Liver (tissue), 2 donors: ENCODE measurements at regions not wholly inside any gene's neighbourhood (a gene's known extent, or its start where the extent isn't known, plus 50 kb on each side); places are given as distances from the start of the nearest gene placed in this dataset.

Source experiments
- CTCF ChIP-seq: fragments of 150-350 bp; IDR thresholded peaks from 2 replicates; pipeline ENCODE4 v1.5.1; 2017; ENCODE audit warnings: improper control_type of control experiment, low read depth, low read length; ENCODE audit not compliant: missing input control
- TF ChIP-seq, protein P1 (sequence below): IDR thresholded peaks from 2 replicates; pipeline ENCODE4 v1.6.1; 2016; ENCODE audit warnings: antibody characterized with exemption
- donor health status: healthy.

GRCh38 chr16:85458968-85459367, 154.2 kb upstream of the GSE1 start:
- no peak for TF ChIP-seq CTCF
- TF ChIP-seq, protein P1, sequence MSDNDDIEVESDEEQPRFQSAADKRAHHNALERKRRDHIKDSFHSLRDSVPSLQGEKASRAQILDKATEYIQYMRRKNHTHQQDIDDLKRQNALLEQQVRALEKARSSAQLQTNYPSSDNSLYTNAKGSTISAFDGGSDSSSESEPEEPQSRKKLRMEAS: no peak
